ENCODE measurements at regions not wholly inside any gene's neighbourhood (a gene's known extent, or its start where the extent isn't known, plus 50 kb on each side); places are given as distances from the start of the nearest gene placed in this dataset.
"Not testable (repeated sequence)": the region's sequence is repeated elsewhere in the genome, so short reads cannot be mapped to it uniquely, and the experiment has no call there.

- no peaks in the 10 kb centered on the region for H3K36me3 ChIP-seq (ENCODE audit: insufficient read depth in 1 of 2, low read depth in 1 of 2)
- ATAC-seq (no peak), DNase-seq (no peak)
- H3K27me3 ChIP-seq (ENCODE audit: insufficient read depth in 3 of 3, low read length in 2 of 3): no peaks in the 10 kb centered on the region
- no peak overlapping the region for H3K4me3 ChIP-seq
- no peaks in the 10 kb centered on the region for H3K4me1 ChIP-seq
- intact Hi-C loops (cut with DNase I): no loop called here
- no peak overlapping the region for H3K27ac ChIP-seq
- H3K9me3 ChIP-seq: no peaks in the 10 kb centered on the region
- no peak for TF ChIP-seq CTCF (IDR thresholded peaks at IDR 0.05)
- WGBS, 3 donors: 70 to 83% (median 77%) methylated on average over 8 of the region's 8 CpGs
Observed at GRCh38 chr5:17054911-17055310, 118.8 kb upstream of the MYO10 start.

GRCh38 chr5:17056141-17056631 lies 120.1 kb upstream of the MYO10 start:
- TF ChIP-seq CTCF (IDR thresholded peaks at IDR 0.05): no peak
- Histone ChIP-seq H3K9me3 (no peaks in the 10 kb centered on the region), H3K36me3 (ENCODE audit: insufficient read depth in 1 of 2, low read depth in 1 of 2) (no peaks in the 10 kb centered on the region), H3K27ac (no peak overlapping the region), H3K4me1 (no peaks in the 10 kb centered on the region), H3K27me3 (ENCODE audit: insufficient read depth in 3 of 3, low read length in 2 of 3) (no peaks in the 10 kb centered on the region), H3K4me3 (no peak overlapping the region)
- no peak for ATAC-seq
- no peak for DNase-seq
- WGBS, 3 donors: 41 to 52% (median 43%) methylated on average over 7 of the region's 7 CpGs
- intact Hi-C loops (cut with DNase I): no loop called here

GRCh38 chr5:17058438-17058837 lies 122.3 kb upstream of the MYO10 start:
- Histone ChIP-seq H3K9me3 (no peaks in the 10 kb centered on the region), H3K36me3 (ENCODE audit: insufficient read depth in 1 of 2, low read depth in 1 of 2) (no peaks in the 10 kb centered on the region), H3K4me3 (no peak overlapping the region), H3K4me1 (no peaks in the 10 kb centered on the region), H3K27me3 (ENCODE audit: insufficient read depth in 3 of 3, low read length in 2 of 3) (no peaks in the 10 kb centered on the region), H3K27ac (no peak overlapping the region)
- no peak for DNase-seq
- WGBS, 3 donors: 75 to 93% (median 83%) methylated on average over 7 of the region's 7 CpGs
- intact Hi-C loops (cut with DNase I): no loop called here
- TF ChIP-seq CTCF (IDR thresholded peaks at IDR 0.05): no peak
- no peak for ATAC-seq

- DNase-seq (no peak), ATAC-seq (no peak)
- no peak overlapping the region for H3K4me3 ChIP-seq
- no peaks in the 10 kb centered on the region for H3K9me3 ChIP-seq
- H3K4me1 ChIP-seq: no peaks in the 10 kb centered on the region
- no peaks in the 10 kb centered on the region for H3K27me3 ChIP-seq (ENCODE audit: insufficient read depth in 3 of 3, low read length in 2 of 3)
- intact Hi-C loops (cut with DNase I): no loop called here
- TF ChIP-seq CTCF (IDR thresholded peaks at IDR 0.05): no peak
- no peak overlapping the region for H3K27ac ChIP-seq
- 93 to 95% (median 93%) methylated on average over 22 to 33 of the region's 33 CpGs for WGBS, 3 donors
- no peaks in the 10 kb centered on the region for H3K36me3 ChIP-seq (ENCODE audit: insufficient read depth in 1 of 2, low read depth in 1 of 2)
Observed at GRCh38 chr5:17061973-17062470, 125.9 kb upstream of the MYO10 start.

GRCh38 chr5:17062741-17063140 lies 126.7 kb upstream of the MYO10 start:
- H3K36me3 ChIP-seq (ENCODE audit: insufficient read depth in 1 of 2, low read depth in 1 of 2); H3K9me3 ChIP-seq; intact Hi-C loops (cut with DNase I); H3K27me3 ChIP-seq (ENCODE audit: insufficient read depth in 3 of 3, low read length in 2 of 3); H3K4me1 ChIP-seq; H3K27ac ChIP-seq; ATAC-seq; DNase-seq; H3K4me3 ChIP-seq: not testable (repeated sequence)
- 96 to 100% (median 97%) methylated on average over 4 of the region's 4 CpGs for WGBS, 3 donors
